NCI-H2081 (cell line): ENCODE measurements at regions not wholly inside any gene's neighbourhood (a gene's known extent, or its start where the extent isn't known, plus 50 kb on each side); places are given as distances from the start of the nearest gene placed in this dataset.
"Not testable (repeated sequence)": the region's sequence is repeated elsewhere in the genome, so short reads cannot be mapped to it uniquely, and the experiment has no call there.

Experiments used
- DNase-seq, 2 experiments: peaks; one replicate each; lab custom pipeline; 2025; lab: John Stamatoyannopoulos, UW

- not testable (repeated sequence) for DNase-seq
These were observed 699.1 kb upstream of the AUTS2 start for GRCh38 chr7:68899156-68899555.

DNA sequence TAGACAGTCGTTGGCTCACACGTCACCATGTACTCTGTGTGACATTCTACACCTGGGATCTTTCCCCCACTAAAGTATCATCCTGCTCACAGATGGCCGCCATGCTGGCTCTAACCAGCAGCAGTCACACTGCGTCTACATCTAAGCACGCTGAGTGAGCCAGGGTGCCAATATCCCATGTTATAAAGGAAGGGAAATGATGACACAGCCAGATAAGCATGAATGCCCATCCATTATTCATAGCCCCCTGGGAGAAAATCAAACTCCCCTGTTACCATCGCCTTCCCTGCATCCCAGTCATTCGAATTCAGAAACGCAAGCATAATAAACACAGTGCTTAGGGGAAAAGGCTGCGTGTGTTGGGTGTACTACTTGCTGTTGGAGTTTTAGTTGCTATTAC, 698.2 kb upstream of the AUTS2 start:
- DNase-seq: no peak

DNA sequence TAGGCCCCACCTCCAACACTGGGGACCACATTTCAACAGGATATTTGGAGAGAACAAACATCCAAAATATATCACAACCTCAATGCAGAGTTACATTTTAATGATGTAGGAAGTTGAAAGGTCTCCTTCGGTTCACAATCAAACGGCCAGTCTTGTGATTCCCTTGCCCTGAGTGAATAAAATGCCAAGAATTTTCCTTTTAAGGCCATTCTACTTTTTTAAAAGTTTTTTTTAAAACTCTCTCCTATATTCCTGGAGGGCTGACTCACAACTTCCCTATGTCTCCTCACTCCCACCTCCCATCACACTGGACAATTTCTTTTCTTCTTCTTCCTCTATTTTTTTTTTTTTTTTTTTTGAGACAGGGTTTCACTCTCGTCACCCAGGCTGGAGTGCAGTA, 693.6 kb upstream of the AUTS2 start:
- DNase-seq: no peak

DNA sequence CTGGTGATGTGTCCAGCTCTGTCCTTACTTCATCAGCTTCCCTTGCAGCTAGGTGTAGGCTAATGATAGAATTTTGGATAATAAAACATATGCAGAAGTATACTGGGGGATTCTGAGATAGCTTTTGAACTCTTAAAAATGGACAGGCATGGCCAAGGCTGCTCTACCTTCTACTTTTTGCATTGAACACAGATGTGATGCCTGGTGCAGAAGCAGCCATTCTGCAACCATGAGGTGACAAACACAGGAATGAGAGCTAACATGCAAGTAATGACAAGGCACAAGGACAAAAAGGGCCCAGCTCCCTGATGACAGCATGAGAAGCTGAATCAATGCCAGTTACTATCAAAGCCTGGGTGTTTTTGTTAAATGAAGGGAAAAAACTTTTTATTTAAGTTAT, 686.5 kb upstream of the AUTS2 start:
- DNase-seq: no peak

DNA sequence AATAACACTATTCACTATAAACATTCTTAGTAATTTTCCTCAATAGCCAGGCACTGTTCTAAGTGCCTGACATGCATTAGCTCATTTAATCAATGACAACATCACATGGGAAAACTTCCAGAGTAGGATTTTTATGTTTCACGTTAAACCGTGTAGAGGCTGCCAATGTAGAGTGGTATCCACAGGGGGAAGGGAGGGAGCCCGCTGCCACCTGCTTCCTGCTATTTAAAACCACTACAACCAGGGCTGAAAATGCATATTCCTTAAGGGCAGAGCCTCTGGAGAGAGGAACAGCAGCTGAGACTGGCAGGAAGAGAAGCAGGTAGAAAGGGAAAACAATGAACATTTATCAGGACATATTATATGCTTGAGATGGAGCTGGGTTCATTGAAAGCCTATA, 684.3 kb upstream of the AUTS2 start:
- peak; percentile 33 to 83 for DNase-seq

- DNase-seq: no peak
These were observed 681.1 kb upstream of the AUTS2 start for GRCh38 chr7:68917041-68917651.

- DNase-seq: no peak
These were observed 679.7 kb upstream of the AUTS2 start for GRCh38 chr7:68918621-68919020.

- DNase-seq: peak in 1 of 2 experiments; percentile 51
These were observed 675.4 kb upstream of the AUTS2 start for GRCh38 chr7:68922850-68923249.

DNA sequence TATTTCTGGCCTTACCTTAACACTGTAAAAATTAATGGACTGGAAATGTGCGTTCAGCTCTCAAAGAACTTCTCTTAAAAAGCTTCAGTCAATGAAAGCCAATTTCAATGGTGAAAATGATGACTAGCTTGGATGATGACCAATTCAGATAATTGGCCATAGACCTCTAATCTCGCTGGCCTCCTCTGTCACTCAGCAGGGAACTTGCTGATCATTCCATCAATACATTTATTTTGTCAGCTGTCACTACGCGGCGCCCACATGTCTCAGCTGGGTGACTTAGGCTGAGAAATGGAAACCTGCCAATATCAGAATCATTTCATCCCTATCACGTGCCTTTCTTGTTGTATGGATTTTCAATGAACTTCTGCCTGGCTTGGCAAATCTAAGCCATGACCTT, 673.0 kb upstream of the AUTS2 start:
- peak; percentile 34 to 92 for DNase-seq

DNA sequence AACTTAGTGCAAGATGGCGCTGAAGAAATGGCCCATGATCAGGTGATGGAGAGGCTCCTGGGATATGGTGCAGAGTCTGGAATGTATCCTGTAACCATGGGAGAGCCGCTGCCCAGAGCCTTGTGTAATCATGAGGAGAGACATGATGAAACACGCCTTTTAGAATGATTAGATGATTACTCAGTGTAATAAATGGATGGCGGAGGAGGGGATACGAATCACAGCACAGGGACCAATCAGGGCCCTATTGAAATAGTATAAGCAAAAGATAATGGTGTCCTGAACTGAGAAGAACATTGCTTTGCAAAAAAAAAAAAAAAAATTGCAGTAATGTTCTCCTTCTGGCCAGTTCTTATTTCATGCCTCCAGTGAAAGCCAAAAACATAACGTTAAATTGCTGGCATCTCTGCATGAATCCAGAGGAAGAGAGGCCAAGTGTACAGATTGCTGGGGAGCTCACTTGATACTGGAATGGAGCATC, 668.5 kb upstream of the AUTS2 start:
- DNase-seq: no peak

DNA sequence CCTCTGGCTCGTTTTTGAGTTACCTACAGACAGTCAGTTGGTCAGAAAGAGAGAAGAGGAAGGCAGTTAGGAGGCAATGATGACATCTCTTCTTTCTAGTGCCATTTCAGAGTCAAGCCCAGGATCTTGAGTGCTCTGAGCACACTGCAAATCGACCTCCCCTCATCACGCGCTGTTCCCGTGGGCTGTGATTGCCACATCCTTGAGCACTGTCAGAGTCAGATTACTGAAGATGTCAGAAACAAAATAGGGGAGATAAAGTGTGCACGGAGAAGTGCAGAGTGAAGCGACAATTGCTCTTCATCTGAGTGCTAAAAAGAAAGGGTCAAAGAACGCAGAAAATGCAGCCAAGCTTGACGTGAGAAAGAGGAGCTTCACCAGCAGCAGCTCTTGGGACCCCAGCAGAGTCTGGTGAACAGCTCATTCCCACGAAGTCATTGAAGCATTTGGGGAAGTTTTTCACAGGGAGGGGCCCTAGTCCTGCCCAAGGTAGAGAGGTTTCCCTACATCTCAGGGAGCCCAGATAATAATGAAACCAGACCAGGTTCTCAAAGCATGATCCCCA, 661.7 kb upstream of the AUTS2 start:
- DNase-seq: no peak

DNA sequence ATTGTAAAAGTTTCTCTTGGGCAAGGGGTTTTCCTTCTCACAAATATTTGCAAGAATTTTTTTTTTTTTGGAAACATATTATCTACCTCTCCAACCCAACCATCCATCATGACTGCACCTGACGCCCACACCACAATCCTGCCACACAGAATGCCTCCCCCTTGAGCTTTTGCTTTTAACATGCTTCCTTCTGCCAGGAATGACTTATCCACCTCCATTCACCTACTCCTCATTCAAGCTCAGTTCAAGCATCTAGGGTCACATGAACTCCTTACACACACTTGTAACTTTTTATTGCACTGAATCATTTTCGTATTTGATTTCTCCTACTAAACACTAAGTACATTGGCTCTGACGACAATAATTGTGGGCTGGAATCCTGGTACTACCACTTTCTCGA, 660.1 kb upstream of the AUTS2 start:
- DNase-seq: no peak

GRCh38 chr7:68943786-68944185, 654.5 kb upstream of the AUTS2 start:
- no peak for DNase-seq

DNA sequence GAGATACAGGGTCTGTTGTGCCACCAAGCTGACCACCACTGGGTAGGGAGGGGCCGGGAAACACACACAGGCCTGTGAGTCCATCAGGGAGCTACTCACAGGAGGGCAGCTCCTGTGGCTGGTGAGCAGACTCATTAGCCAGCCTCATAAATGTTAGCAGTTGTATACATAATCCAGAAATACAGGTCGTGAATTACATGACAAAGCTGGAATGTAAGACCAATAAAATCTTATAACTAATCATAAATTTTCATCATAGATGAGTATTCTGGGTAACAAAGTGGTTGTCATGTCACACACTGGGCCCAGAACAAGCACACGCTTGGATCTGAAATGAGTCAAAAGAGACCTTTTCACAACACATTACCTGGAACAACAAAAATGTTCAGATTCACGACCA, 642.6 kb upstream of the AUTS2 start:
- DNase-seq: no peak

DNA sequence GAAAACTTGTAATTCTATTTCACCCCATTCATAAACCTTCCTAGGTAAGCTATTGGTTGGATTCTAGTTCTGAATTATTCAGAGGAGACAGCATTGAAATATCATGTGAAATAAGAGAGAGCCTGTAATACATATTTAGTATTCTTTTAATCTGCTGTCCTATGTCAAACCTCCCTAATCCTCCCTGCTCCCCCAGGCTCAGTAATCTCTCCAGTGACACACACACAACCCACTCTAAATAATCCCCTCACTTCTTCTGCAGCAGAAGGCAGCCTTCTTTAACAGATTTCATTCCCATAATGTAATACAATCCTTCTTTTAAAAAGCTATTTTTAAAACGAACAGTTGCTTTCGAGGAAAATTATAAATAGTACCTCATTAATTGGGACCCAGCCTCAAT, 639.7 kb upstream of the AUTS2 start:
- DNase-seq: no peak

DNA sequence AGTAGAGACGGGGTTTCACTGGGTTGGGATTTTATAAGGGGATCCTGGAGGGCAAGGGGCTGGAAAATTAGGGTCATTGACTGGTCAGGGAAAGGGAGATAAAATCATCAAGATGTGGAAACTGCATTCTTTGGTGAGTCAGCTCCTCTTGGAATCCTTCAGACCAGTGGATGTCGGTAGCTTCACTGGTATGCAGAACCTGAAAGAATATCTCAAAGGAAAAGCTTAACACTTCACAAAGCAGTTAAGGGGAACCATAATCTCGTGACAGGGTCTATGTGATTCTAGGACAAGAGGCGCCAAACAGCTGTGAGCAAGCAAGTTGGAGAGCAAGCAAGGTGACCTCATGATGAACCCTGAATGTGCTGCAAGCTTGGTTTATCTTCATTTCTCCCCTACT, 634.7 kb upstream of the AUTS2 start:
- DNase-seq: no peak

DNA sequence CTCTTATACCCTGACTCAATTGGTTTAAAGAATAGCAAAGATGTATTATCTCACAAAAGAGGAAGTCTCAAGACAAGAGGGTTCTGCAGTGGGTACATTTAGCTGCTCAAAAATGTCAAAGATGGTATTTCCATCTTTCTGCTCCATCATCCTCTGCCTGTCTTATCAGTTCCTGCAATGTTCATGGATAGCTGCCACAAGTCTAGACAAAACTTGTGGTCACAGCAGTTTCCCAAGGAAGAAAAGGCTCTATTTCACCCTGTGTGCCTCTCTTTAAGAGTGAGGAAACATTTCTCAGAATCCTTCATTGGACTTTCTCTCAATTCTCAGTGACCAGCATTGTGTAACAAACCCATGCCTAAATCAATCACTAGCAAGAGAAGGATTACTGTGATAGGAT, 634.2 kb upstream of the AUTS2 start:
- DNase-seq: no peak

DNA sequence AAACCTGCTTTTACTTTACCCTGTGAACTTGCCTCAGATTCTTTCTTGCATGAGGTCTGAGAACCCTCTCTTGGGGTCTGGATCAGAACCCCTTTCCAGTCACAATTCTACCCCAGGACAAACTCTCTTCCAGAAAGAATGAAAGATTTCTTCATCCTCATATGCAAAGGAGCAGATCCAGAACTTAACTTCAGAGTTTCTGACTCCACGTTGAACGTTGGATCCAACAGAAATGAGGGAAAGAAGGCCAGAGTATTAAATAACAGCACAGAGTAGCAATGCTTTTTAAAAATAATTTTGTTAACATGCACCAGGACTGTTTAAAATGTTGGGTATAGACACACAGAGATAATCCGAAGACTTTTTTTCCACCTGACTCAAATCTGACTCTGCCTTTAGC, 632.9 kb upstream of the AUTS2 start:
- no peak for DNase-seq

- DNase-seq: no peak
These were observed 630.7 kb upstream of the AUTS2 start for GRCh38 chr7:68967598-68967997.

DNA sequence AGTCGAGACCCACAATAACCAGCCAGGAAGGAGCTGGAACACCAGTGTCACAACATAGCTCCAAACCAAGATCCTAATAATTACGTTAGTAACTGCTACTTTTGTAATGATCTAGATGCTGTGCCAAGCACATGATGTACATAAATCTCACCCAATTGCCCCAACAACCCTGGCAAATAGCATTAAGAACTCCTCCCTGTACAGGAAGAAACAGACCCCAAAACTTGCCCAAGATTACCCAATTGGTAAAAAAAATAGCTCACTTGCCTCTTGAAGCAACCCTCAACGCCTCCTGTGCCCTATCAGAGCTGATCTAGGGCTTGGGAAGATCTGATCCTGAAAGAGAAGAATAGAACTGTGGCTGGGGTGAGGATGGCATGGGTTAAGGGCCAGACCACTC, 628.7 kb upstream of the AUTS2 start:
- DNase-seq: no peak

- DNase-seq: peak in 1 of 2 experiments; percentile 9
These were observed 626.5 kb upstream of the AUTS2 start for GRCh38 chr7:68971634-68972340.

GRCh38 chr7:68977385-68978055, 620.8 kb upstream of the AUTS2 start:
- DNase-seq: peak in 1 of 2 experiments; percentile 37

DNA sequence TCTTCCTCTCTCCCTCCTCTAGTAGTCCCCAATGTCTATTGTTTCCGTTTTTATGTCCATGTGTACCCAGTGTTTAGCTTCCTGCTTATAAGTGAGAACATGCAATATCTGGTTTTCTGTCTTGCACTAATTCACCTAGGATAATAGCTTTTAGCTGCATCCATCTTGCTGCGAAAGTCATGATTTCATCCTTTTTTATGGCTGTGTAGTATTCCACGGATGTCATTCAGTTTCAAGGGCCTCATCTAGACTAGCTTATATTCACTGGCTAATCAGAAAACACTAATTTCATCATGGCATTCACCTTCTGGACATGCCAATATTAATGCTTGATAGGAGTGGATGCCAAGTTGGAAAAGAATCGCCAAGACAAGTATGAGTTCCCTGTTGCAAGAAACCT, 619.6 kb upstream of the AUTS2 start:
- no peak for DNase-seq
